ENCODE measurements at regions not wholly inside any gene's neighbourhood (a gene's known extent, or its start where the extent isn't known, plus 50 kb on each side); places are given as distances from the start of the nearest gene placed in this dataset.

DNA sequence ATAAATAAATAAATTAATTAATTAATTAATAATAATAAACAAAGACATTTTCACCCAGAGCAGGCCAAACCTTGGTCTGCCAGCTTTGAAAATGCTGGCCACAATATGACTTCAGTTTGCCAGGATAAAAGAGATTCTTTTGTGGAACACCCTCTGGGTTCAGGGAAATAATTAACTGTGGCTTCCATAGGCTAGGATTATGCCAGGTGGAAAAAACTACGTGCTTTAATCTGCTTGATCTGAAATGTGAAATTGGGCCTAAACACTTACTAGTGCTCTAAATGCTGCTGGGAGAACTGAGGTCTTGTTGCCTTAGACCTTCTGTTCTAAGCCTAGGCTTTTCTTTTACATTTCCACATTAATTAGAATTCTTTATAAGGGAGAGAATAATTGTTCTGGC, 650.0 kb downstream of the DIAPH3 start:
- no peaks in the 10 kb centered on the region for H3K79me2 ChIP-seq (ENCODE audit: control insufficient read depth, insufficient read depth, low read length)
- no peaks in the 10 kb centered on the region for H3K9me3 ChIP-seq (ENCODE audit: control extremely low read depth in 1 of 3, control insufficient read depth in 2 of 3, insufficient read depth in 1 of 3, low read length in 2 of 3)
- H4K20me1 ChIP-seq (ENCODE audit: control insufficient read depth, insufficient read depth, low read length, poor library complexity, severe bottlenecking): no peaks in the 10 kb centered on the region
- H3K4me1 ChIP-seq (ENCODE audit: control insufficient read depth in 2 of 2, insufficient read depth in 2 of 2, low read length in 2 of 2): no peaks in the 10 kb centered on the region
- no peak overlapping the region for H2AFZ ChIP-seq (ENCODE audit: insufficient read depth, low read depth, low read length, poor library complexity, severe bottlenecking)
- H3K36me3 ChIP-seq (replicated peaks in 1 of 2; ENCODE audit: control extremely low read depth in 1 of 2, control insufficient read depth in 1 of 2, extremely low read depth in 1 of 2, insufficient read depth in 2 of 2, low read length in 1 of 2): no peaks in the 10 kb centered on the region
- no peaks in the 10 kb centered on the region for H3K4me1 Mint-ChIP-seq
- H3K4me3 Mint-ChIP-seq: no peak overlapping the region
- no peaks in the 10 kb centered on the region for H3K27me3 Mint-ChIP-seq
- peaks cover 3% of the 10 kb centered on the region for H3K9me3 Mint-ChIP-seq (ENCODE audit: insufficient read depth)
- no peak overlapping the region for H3K4me3 ChIP-seq (ENCODE audit: control extremely low read depth in 1 of 5, extremely low read depth in 1 of 5, insufficient read depth in 1 of 5, low read depth in 2 of 5, low read length in 4 of 5)
- DNase-seq: no peak
- ChIA-PET POLR2A (no interaction called here), CTCF (no interaction called here)
- no peak for ATAC-seq (ENCODE audit: low read depth)
- no peak overlapping the region for H3K27ac Mint-ChIP-seq
- no peak overlapping the region for H3K9ac ChIP-seq (ENCODE audit: low read length)
- intact Hi-C loops (cut with micrococcal nuclease): no loop called here
- no peak overlapping the region for H3K27ac ChIP-seq (ENCODE audit: low read length in 2 of 2)
- no CpG with 5 or more reads among the region's 1 CpG for WGBS (ENCODE audit: insufficient coverage)
- no peak overlapping the region for H3K4me2 ChIP-seq (replicated peaks; ENCODE audit: low read depth, low read length, poor library complexity, severe bottlenecking)
- no peaks in the 10 kb centered on the region for H3K27me3 ChIP-seq (replicated peaks in 1 of 4; ENCODE audit: control extremely low read depth in 1 of 4, control insufficient read depth in 3 of 4, insufficient read depth in 4 of 4, low read length in 3 of 4)
- TF ChIP-seq, protein P1, sequence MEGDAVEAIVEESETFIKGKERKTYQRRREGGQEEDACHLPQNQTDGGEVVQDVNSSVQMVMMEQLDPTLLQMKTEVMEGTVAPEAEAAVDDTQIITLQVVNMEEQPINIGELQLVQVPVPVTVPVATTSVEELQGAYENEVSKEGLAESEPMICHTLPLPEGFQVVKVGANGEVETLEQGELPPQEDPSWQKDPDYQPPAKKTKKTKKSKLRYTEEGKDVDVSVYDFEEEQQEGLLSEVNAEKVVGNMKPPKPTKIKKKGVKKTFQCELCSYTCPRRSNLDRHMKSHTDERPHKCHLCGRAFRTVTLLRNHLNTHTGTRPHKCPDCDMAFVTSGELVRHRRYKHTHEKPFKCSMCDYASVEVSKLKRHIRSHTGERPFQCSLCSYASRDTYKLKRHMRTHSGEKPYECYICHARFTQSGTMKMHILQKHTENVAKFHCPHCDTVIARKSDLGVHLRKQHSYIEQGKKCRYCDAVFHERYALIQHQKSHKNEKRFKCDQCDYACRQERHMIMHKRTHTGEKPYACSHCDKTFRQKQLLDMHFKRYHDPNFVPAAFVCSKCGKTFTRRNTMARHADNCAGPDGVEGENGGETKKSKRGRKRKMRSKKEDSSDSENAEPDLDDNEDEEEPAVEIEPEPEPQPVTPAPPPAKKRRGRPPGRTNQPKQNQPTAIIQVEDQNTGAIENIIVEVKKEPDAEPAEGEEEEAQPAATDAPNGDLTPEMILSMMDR (IDR thresholded peaks at IDR 0.05): no peak
- TF ChIP-seq EZH2 (IDR thresholded peaks at IDR 0.05; ENCODE audit: borderline replicate concordance, insufficient read depth, low read depth, low read length, poor library complexity, severe bottlenecking): no peak

DNA sequence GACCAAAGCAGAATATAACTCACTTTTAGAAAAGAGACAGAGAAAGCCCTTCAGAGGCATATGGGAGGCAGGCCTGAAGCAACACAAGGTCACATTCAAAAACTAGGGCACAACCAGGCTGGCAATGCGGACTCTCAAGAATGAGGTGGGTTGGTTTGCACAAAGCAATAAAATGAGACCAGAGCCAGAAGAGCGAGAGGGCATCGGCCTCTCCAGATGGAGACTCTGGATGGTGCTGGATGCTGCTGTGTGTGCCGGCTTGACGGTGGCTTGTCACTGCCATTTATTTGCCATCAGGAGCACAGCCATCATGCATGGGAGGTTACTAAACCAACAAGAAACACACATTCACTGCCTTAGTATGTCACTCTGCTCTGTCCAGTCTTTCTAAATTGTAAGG, 649.4 kb downstream of the DIAPH3 start:
- CTCF ChIA-PET: no interaction called here
- H3K27ac ChIP-seq (ENCODE audit: low read length in 2 of 2): no peak overlapping the region
- H3K4me1 ChIP-seq (ENCODE audit: control insufficient read depth in 2 of 2, insufficient read depth in 2 of 2, low read length in 2 of 2): no peaks in the 10 kb centered on the region
- H3K4me1 Mint-ChIP-seq: no peaks in the 10 kb centered on the region
- no peaks in the 10 kb centered on the region for H3K36me3 ChIP-seq (replicated peaks in 1 of 2; ENCODE audit: control extremely low read depth in 1 of 2, control insufficient read depth in 1 of 2, extremely low read depth in 1 of 2, insufficient read depth in 2 of 2, low read length in 1 of 2)
- H3K4me2 ChIP-seq (replicated peaks; ENCODE audit: low read depth, low read length, poor library complexity, severe bottlenecking): no peak overlapping the region
- no peak for TF ChIP-seq EZH2 (IDR thresholded peaks at IDR 0.05; ENCODE audit: borderline replicate concordance, insufficient read depth, low read depth, low read length, poor library complexity, severe bottlenecking)
- TF ChIP-seq, protein P1 (IDR thresholded peaks at IDR 0.05): no peak
- H3K79me2 ChIP-seq (ENCODE audit: control insufficient read depth, insufficient read depth, low read length): no peaks in the 10 kb centered on the region
- ATAC-seq (ENCODE audit: low read depth): no peak
- no peak overlapping the region for H2AFZ ChIP-seq (ENCODE audit: insufficient read depth, low read depth, low read length, poor library complexity, severe bottlenecking)
- H3K9me3 ChIP-seq (ENCODE audit: control extremely low read depth in 1 of 3, control insufficient read depth in 2 of 3, insufficient read depth in 1 of 3, low read length in 2 of 3): no peaks in the 10 kb centered on the region
- no peaks in the 10 kb centered on the region for H3K27me3 Mint-ChIP-seq
- 97% methylated on average over 4 of the region's 5 CpGs for WGBS (ENCODE audit: insufficient coverage)
- no peak overlapping the region for H3K4me3 Mint-ChIP-seq
- intact Hi-C loops (cut with micrococcal nuclease): no loop called here
- POLR2A ChIA-PET: no interaction called here
- peaks cover 3% of the 10 kb centered on the region for H3K9me3 Mint-ChIP-seq (ENCODE audit: insufficient read depth)
- no peak overlapping the region for H3K27ac Mint-ChIP-seq
- H3K4me3 ChIP-seq (ENCODE audit: control extremely low read depth in 1 of 5, extremely low read depth in 1 of 5, insufficient read depth in 1 of 5, low read depth in 2 of 5, low read length in 4 of 5): no peak overlapping the region
- no peak overlapping the region for H3K9ac ChIP-seq (ENCODE audit: low read length)
- no peaks in the 10 kb centered on the region for H3K27me3 ChIP-seq (replicated peaks in 1 of 4; ENCODE audit: control extremely low read depth in 1 of 4, control insufficient read depth in 3 of 4, insufficient read depth in 4 of 4, low read length in 3 of 4)
- H4K20me1 ChIP-seq (ENCODE audit: control insufficient read depth, insufficient read depth, low read length, poor library complexity, severe bottlenecking): no peaks in the 10 kb centered on the region
- DNase-seq: no peak
